Lung (tissue), 11 donors: ENCODE measurements at regions not wholly inside any gene's neighbourhood (a gene's known extent, or its start where the extent isn't known, plus 50 kb on each side); places are given as distances from the start of the nearest gene placed in this dataset.
A peak's percentile ranks its signal among the peaks of the same experiment; 100 is the strongest.

ENCODE experiments used
- ATAC-seq: fragments of 200-7000 bp; cut with Tn5 transposase; one replicate; pipeline ENCODE4 v1.9.1; 2020; ENCODE audit warnings: moderate number of reproducible peaks; ENCODE audit not compliant: insufficient read depth, low FRiP score
- DNase-seq, 3 donors: peaks; one replicate each; pipeline ENCODE4 v3.0.0-alpha.2; 2013 to 2017
- H3K27ac ChIP-seq, 2 donors: one replicate each; pipeline ENCODE4 v1.5.1; 2013; ENCODE audit warnings: mild to moderate bottlenecking in 2 of 2, moderate library complexity in 2 of 2, control low read depth in 1 of 2, inconsistent platforms in 1 of 2, low read depth in 1 of 2, low read length in 1 of 2
- H3K27me3 ChIP-seq, 3 donors: one replicate each; pipeline ENCODE4 v1.5.1; 2013; ENCODE audit warnings: low read length in 2 of 3; ENCODE audit not compliant: control insufficient read depth in 3 of 3, insufficient read depth in 3 of 3
- H3K36me3 ChIP-seq, 4 donors: one replicate each; pipeline ENCODE4 v1.5.1; 2013; ENCODE audit warnings: low read length in 4 of 4, mild to moderate bottlenecking in 1 of 4, moderate library complexity in 1 of 4; ENCODE audit not compliant: control insufficient read depth in 4 of 4, insufficient read depth in 4 of 4
- H3K4me1 ChIP-seq, 5 donors: one replicate each; pipeline ENCODE4 v1.5.1; 2013; ENCODE audit warnings: low read length in 5 of 5, mild to moderate bottlenecking in 2 of 5, moderate library complexity in 1 of 5; ENCODE audit not compliant: control insufficient read depth in 5 of 5, insufficient read depth in 5 of 5
- H3K4me3 ChIP-seq: one replicate; pipeline ENCODE4 v1.5.1; 2013; ENCODE audit warnings: mild to moderate bottlenecking, control low read depth, moderate library complexity
- H3K9ac ChIP-seq, 2 donors: one replicate each; pipeline ENCODE4 v1.5.1; 2013; ENCODE audit warnings: low read length in 2 of 2, control low read depth in 1 of 2; ENCODE audit not compliant: insufficient read depth in 1 of 2
- H3K9me3 ChIP-seq, 4 donors: one replicate each; pipeline ENCODE4 v1.5.1; 2013; ENCODE audit warnings: low read length in 3 of 4, mild to moderate bottlenecking in 1 of 4, moderate library complexity in 1 of 4; ENCODE audit not compliant: control insufficient read depth in 4 of 4, insufficient read depth in 3 of 4
- CTCF ChIP-seq: IDR thresholded peaks from 2 replicates; pipeline ENCODE4 v1.5.1; 2012; ENCODE audit warnings: mild to moderate bottlenecking; ENCODE audit errors: control extremely low read depth, extremely low read depth
- WGBS, 2 donors: extraction: QIAGEN DNeasy Blood & Tissue Kit; methylation state at CpG; one replicate each; pipeline ENCODE4 v1.1.7; 2013; 5-methylcytosine and 5-hydroxymethylcytosine counted together
- donor health status: control.
- donor health status: control.
- donor health status: Bipolar disorder and iron deficiency.
- donor health status: healthy.
- donor health status: DM: yes; HTN: yes; CAD: no.

DNA sequence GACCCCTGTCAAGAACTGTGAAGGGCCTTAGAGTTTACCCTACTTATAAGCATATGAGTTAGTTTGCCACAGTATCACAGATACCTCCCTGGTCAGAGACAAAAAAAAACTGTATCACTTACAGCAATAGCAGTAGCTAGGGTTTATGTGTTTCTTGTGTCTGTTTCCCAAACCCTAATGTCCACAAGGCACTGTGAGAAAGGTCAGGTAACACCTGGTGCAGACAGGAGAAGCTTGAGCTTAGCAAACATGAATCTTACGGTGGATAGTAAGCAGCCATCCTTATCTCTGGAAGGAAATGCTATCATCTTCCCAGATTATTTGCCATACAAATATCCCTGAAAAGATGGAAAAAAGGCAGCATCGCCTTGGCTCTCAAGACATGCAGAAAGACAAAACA lies 208.5 kb upstream of the KCNN2 start:
- 84 to 90% methylated on average over 2 of the region's 2 CpGs for WGBS, 2 donors

GRCh38 chr5:114153833-114154232 lies 208.0 kb upstream of the KCNN2 start:
- Histone ChIP-seq H3K4me3 (no peak overlapping the region), H3K9ac (no peak overlapping the region), H3K27me3 (no peaks in the 10 kb centered on the region), H3K9me3 (peaks cover 0 to 9% (median 0%) of the 10 kb centered on the region in 4 donors), H3K36me3 (no peaks in the 10 kb centered on the region), H3K4me1 (no peaks in the 10 kb centered on the region), H3K27ac (no peak overlapping the region)
- ATAC-seq (no peak), DNase-seq (no peak)
- TF ChIP-seq CTCF, result no peak
- WGBS, 2 donors, result 64 to 89% methylated on average over 1 of the region's 1 CpG

More for the DNA sequence above, 208.5 kb upstream of the KCNN2 start:
- H3K36me3 ChIP-seq, result no peaks in the 10 kb centered on the region
- no peak overlapping the region for H3K9ac ChIP-seq
- DNase-seq, result no peak
- H3K4me3 ChIP-seq, result no peak overlapping the region
- H3K9me3 ChIP-seq, result peaks cover 0 to 9% (median 0%) of the 10 kb centered on the region in 4 donors
- H3K4me1 ChIP-seq, result no peaks in the 10 kb centered on the region
- H3K27ac ChIP-seq, result no peak overlapping the region
- no peak for ATAC-seq
- H3K27me3 ChIP-seq, result no peaks in the 10 kb centered on the region
- TF ChIP-seq CTCF, result no peak

DNA sequence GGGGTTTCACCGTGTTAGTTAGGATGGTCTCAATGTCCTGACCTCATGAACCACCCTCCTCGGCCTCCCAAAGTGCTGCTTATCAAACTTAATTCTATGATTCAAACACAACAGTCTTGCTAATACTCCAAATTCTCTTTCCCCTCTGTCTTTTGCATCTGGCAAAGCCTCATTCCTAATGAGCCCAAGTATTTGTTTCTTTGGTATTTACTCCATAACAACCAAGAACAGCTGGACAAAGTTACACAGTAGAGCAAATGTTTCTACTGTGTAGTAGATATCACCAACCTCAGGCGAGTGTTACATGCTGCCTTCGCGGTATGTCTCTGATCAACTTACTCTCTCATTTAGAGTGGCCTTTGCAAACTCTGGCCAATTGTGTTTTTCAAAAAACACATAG lies 195.8 kb upstream of the KCNN2 start:
- peaks cover 0 to 2% (median 0%) of the 10 kb centered on the region in 5 donors for H3K4me1 ChIP-seq
- H3K27me3 ChIP-seq, result no peaks in the 10 kb centered on the region
- no peak overlapping the region for H3K4me3 ChIP-seq
- H3K9ac ChIP-seq, result no peak overlapping the region
- H3K9me3 ChIP-seq, result peaks cover 0 to 4% (median 0%) of the 10 kb centered on the region in 4 donors
- DNase-seq, result peak in 2 of 3 donors; percentile 3 to 4
- no peaks in the 10 kb centered on the region for H3K36me3 ChIP-seq
- WGBS, 2 donors, result 88 to 91% methylated on average over 5 of the region's 5 CpGs
- H3K27ac ChIP-seq, result no peak overlapping the region
- no peak for TF ChIP-seq CTCF
- ATAC-seq, result no peak

DNA sequence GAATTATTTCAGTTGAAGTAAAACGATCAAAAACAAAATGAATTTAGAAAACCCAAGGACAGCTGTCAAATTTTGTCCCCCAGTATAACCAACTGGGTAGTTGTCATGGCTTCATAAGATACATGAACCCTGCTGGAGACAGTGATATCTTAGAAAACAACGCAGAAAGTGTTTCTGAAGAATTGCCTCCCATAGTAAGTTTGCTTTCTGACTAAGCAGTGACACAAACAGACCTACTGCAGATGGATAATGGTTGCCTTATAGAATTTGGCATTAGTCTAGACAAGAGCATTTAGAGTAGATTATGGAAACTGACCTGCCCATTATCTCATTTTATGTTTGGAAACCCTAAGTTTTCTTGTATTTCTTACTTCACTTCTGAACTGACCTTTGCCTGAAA lies 187.7 kb upstream of the KCNN2 start:
- DNase-seq, result no peak
- Histone ChIP-seq H3K27me3 (no peaks in the 10 kb centered on the region), H3K36me3 (no peaks in the 10 kb centered on the region), H3K4me3 (no peak overlapping the region), H3K27ac (no peak overlapping the region), H3K9me3 (no peaks in the 10 kb centered on the region), H3K9ac (no peak overlapping the region), H3K4me1 (peaks cover 0 to 5% (median 0%) of the 10 kb centered on the region in 5 donors)
- WGBS, 2 donors, result 73 to 81% methylated on average over 2 of the region's 2 CpGs
- TF ChIP-seq CTCF, result no peak
- no peak for ATAC-seq
